HG03196 (cell line): ENCODE measurements at regions not wholly inside any gene's neighbourhood (a gene's known extent, or its start where the extent isn't known, plus 50 kb on each side); places are given as distances from the start of the nearest gene placed in this dataset.

Experiments used
- ATAC-seq: cut with Tn5 transposase; IDR thresholded peaks from one replicate; pipeline ENCODE4 v1.9.1; 2021; ENCODE audit not compliant: unreplicated experiment

GRCh38 chr2:14123436-14124103 lies 508.9 kb upstream of the LRATD1 start:
- no peak for ATAC-seq

- ATAC-seq, result no peak
Observed at GRCh38 chr2:14125624-14126293, 506.8 kb upstream of the LRATD1 start.

- no peak for ATAC-seq
Observed at GRCh38 chr2:14126846-14127245, 505.7 kb upstream of the LRATD1 start.

GRCh38 chr2:14127765-14128164 lies 504.8 kb upstream of the LRATD1 start:
- no peak for ATAC-seq

GRCh38 chr2:14132386-14132785 lies 500.1 kb upstream of the LRATD1 start:
- ATAC-seq, result no peak

- ATAC-seq, result no peak
Observed at GRCh38 chr2:14134771-14135170, 497.7 kb upstream of the LRATD1 start.

GRCh38 chr2:14136030-14136429 lies 496.5 kb upstream of the LRATD1 start:
- no peak for ATAC-seq

GRCh38 chr2:14137643-14138042 lies 494.9 kb upstream of the LRATD1 start:
- ATAC-seq, result no peak

GRCh38 chr2:14140009-14140550 lies 492.4 kb upstream of the LRATD1 start:
- ATAC-seq, result no peak

GRCh38 chr2:14143435-14143834 lies 489.1 kb upstream of the LRATD1 start:
- no peak for ATAC-seq

- ATAC-seq, result no peak
Observed at GRCh38 chr2:14148216-14148615, 484.3 kb upstream of the LRATD1 start.

GRCh38 chr2:14157816-14158215 lies 474.7 kb upstream of the LRATD1 start:
- ATAC-seq, result no peak

GRCh38 chr2:14180333-14180732 lies 452.2 kb upstream of the LRATD1 start:
- ATAC-seq, result no peak

- no peak for ATAC-seq
Observed at GRCh38 chr2:14182227-14182946, 450.1 kb upstream of the LRATD1 start.

GRCh38 chr2:14185906-14186305 lies 446.6 kb upstream of the LRATD1 start:
- no peak for ATAC-seq

- ATAC-seq, result no peak
Observed at GRCh38 chr2:14188446-14188845, 444.1 kb upstream of the LRATD1 start.

GRCh38 chr2:14189929-14190328 lies 442.6 kb upstream of the LRATD1 start:
- no peak for ATAC-seq

GRCh38 chr2:14194233-14194632 lies 438.3 kb upstream of the LRATD1 start:
- ATAC-seq, result no peak

- no peak for ATAC-seq
Observed at GRCh38 chr2:14197293-14197692, 435.2 kb upstream of the LRATD1 start.

GRCh38 chr2:14199040-14199439 lies 433.5 kb upstream of the LRATD1 start:
- no peak for ATAC-seq

- ATAC-seq, result no peak
Observed at GRCh38 chr2:14219306-14219705, 413.2 kb upstream of the LRATD1 start.

- ATAC-seq, result no peak
Observed at GRCh38 chr2:14220101-14220500, 412.4 kb upstream of the LRATD1 start.
